Hindlimb muscle (tissue), 1 donor: ENCODE measurements at regions not wholly inside any gene's neighbourhood (a gene's known extent, or its start where the extent isn't known, plus 50 kb on each side); places are given as distances from the start of the nearest gene placed in this dataset.

Experiments
- DNase-seq: peaks from one replicate; pipeline ENCODE4 v3.0.0-alpha.2; 2013

- no peak for DNase-seq
Measured at GRCh38 chr3:180092889-180093288, 56.2 kb upstream of the PEX5L start.

- DNase-seq, result no peak
Measured at GRCh38 chr3:180093535-180093934, 56.8 kb upstream of the PEX5L start.

- no peak for DNase-seq
Measured at GRCh38 chr3:180097626-180098025, 60.9 kb upstream of the PEX5L start.

GRCh38 chr3:180102134-180102533 lies 65.4 kb upstream of the PEX5L start:
- no peak for DNase-seq

GRCh38 chr3:180102604-180103003 lies 65.9 kb upstream of the PEX5L start:
- no peak for DNase-seq

- DNase-seq, result no peak
Measured at GRCh38 chr3:180116203-180116602, 79.5 kb upstream of the PEX5L start.

GRCh38 chr3:180116658-180117057 lies 79.9 kb upstream of the PEX5L start:
- DNase-seq, result no peak

GRCh38 chr3:180117381-180118163 lies 80.8 kb upstream of the PEX5L start:
- DNase-seq, result no peak

- DNase-seq, result no peak
Measured at GRCh38 chr3:180119567-180119966, 82.8 kb upstream of the PEX5L start.

GRCh38 chr3:180123928-180124327 lies 87.2 kb upstream of the PEX5L start:
- no peak for DNase-seq

- DNase-seq, result no peak
Measured at GRCh38 chr3:180131169-180131568, 94.4 kb upstream of the PEX5L start.

GRCh38 chr3:180135101-180135500 lies 98.4 kb upstream of the PEX5L start:
- no peak for DNase-seq

- no peak for DNase-seq
Measured at GRCh38 chr3:180138871-180139270, 102.1 kb upstream of the PEX5L start.

- DNase-seq, result no peak
Measured at GRCh38 chr3:180142041-180142440, 105.3 kb upstream of the PEX5L start.

- DNase-seq, result no peak
Measured at GRCh38 chr3:180142472-180142871, 105.7 kb upstream of the PEX5L start.

GRCh38 chr3:180161770-180162169 lies 125.0 kb upstream of the PEX5L start:
- DNase-seq, result no peak

GRCh38 chr3:180175572-180175971 lies 138.8 kb upstream of the PEX5L start:
- no peak for DNase-seq

- no peak for DNase-seq
Measured at GRCh38 chr3:180176059-180176458, 139.3 kb upstream of the PEX5L start.

- no peak for DNase-seq
Measured at GRCh38 chr3:180177255-180177654, 140.5 kb upstream of the PEX5L start.

GRCh38 chr3:180179562-180179961 lies 142.8 kb upstream of the PEX5L start:
- no peak for DNase-seq

- DNase-seq, result no peak
Measured at GRCh38 chr3:180180795-180181194, 144.1 kb upstream of the PEX5L start.

- no peak for DNase-seq
Measured at GRCh38 chr3:180181387-180181786, 144.7 kb upstream of the PEX5L start.

GRCh38 chr3:180183346-180183745 lies 146.6 kb upstream of the PEX5L start:
- DNase-seq, result no peak

- DNase-seq, result no peak
Measured at GRCh38 chr3:180184816-180185215, 148.1 kb upstream of the PEX5L start.

GRCh38 chr3:180185650-180186049 lies 148.9 kb upstream of the PEX5L start:
- DNase-seq, result no peak
